ENCODE measurements at regions not wholly inside any gene's neighbourhood (a gene's known extent, or its start where the extent isn't known, plus 50 kb on each side); places are given as distances from the start of the nearest gene placed in this dataset.

GRCh38 chr3:168803536-168803935 is 707.8 kb upstream of the GOLIM4 start:
- H3K27ac ChIP-seq (ENCODE audit: low read depth) = no peak overlapping the region
- H3K4me2 ChIP-seq = no peak overlapping the region
- Mint-ChIP-seq H3K9me3 (no peaks in the 10 kb centered on the region), H3K36me3 (ENCODE audit: low read depth) (no peaks in the 10 kb centered on the region), H3K27me3 (ENCODE audit: insufficient read depth, low read depth, poor library complexity) (no peaks in the 10 kb centered on the region), H3K4me3 (no peak overlapping the region), H3K27ac (no peak overlapping the region), H3K4me1 (peaks cover 43% of the 10 kb centered on the region)
- no peak overlapping the region for H3K4me3 ChIP-seq
- peaks cover 29% of the 10 kb centered on the region for H3K4me1 ChIP-seq (ENCODE audit: insufficient read depth)
- H3K27me3 ChIP-seq (ENCODE audit: insufficient read depth) = no peaks in the 10 kb centered on the region
- TF ChIP-seq EZH2phosphoT487 (IDR thresholded peaks at IDR 0.05; ENCODE audit: unreplicated experiment) (no peak), REST (IDR thresholded peaks at IDR 0.05; ENCODE audit: unreplicated experiment) (no peak), ETS1 (IDR thresholded peaks at IDR 0.05) (no peak), JUNB (IDR thresholded peaks at IDR 0.05; ENCODE audit: unreplicated experiment) (no peak), STAT1 (IDR thresholded peaks at IDR 0.05; ENCODE audit: unreplicated experiment) (no peak), ZNF462 (CRISPR knock-in tag; IDR thresholded peaks at IDR 0.05) (no peak), NANOG (IDR thresholded peaks at IDR 0.05; ENCODE audit: borderline replicate concordance) (no peak), EZH2 (IDR thresholded peaks at IDR 0.05; ENCODE audit: low read depth, unreplicated experiment) (no peak), CTCF (conservative IDR thresholded peaks at IDR 0.05; ENCODE audit: low read depth in 2 of 2) (no peak), POLR2AphosphoS5 (IDR thresholded peaks at IDR 0.05; ENCODE audit: low read depth) (no peak), ZNF331 (CRISPR knock-in tag; IDR thresholded peaks at IDR 0.05; ENCODE audit: low read depth) (no peak), CREB1 (CRISPR knock-in tag; IDR thresholded peaks at IDR 0.05; ENCODE audit: low read depth) (no peak), ZNF114 (CRISPR knock-in tag; IDR thresholded peaks at IDR 0.05) (no peak)
- no peaks in the 10 kb centered on the region for H3K9me2 ChIP-seq (ENCODE audit: insufficient read depth)
- H2AFZ ChIP-seq = no peak overlapping the region
- H3F3A ChIP-seq (replicated peaks; ENCODE audit: low read depth) = no peaks in the 10 kb centered on the region
- H3K36me3 ChIP-seq (ENCODE audit: insufficient read depth) = no peaks in the 10 kb centered on the region
- ATAC-seq (no peak), DNase-seq (ENCODE audit: low spot score) (no peak)
- no peaks in the 10 kb centered on the region for H3K79me2 ChIP-seq (replicated peaks; ENCODE audit: insufficient read depth)
- no peaks in the 10 kb centered on the region for H4K20me1 ChIP-seq (replicated peaks; ENCODE audit: insufficient read depth)

Data from GM23338 (cell line).